ENCODE measurements at regions not wholly inside any gene's neighbourhood (a gene's known extent, or its start where the extent isn't known, plus 50 kb on each side); places are given as distances from the start of the nearest gene placed in this dataset.

- TF ChIP-seq, protein P1, sequence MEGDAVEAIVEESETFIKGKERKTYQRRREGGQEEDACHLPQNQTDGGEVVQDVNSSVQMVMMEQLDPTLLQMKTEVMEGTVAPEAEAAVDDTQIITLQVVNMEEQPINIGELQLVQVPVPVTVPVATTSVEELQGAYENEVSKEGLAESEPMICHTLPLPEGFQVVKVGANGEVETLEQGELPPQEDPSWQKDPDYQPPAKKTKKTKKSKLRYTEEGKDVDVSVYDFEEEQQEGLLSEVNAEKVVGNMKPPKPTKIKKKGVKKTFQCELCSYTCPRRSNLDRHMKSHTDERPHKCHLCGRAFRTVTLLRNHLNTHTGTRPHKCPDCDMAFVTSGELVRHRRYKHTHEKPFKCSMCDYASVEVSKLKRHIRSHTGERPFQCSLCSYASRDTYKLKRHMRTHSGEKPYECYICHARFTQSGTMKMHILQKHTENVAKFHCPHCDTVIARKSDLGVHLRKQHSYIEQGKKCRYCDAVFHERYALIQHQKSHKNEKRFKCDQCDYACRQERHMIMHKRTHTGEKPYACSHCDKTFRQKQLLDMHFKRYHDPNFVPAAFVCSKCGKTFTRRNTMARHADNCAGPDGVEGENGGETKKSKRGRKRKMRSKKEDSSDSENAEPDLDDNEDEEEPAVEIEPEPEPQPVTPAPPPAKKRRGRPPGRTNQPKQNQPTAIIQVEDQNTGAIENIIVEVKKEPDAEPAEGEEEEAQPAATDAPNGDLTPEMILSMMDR (IDR thresholded peaks at IDR 0.05) = no peak
- no peak for TF ChIP-seq ZFX (IDR thresholded peaks at IDR 0.05; ENCODE audit: borderline replicate concordance)
Observed at GRCh38 chr3:24780991-24781390, 286.3 kb upstream of the THRB start.
